ENCODE measurements at regions not wholly inside any gene's neighbourhood (a gene's known extent, or its start where the extent isn't known, plus 50 kb on each side); places are given as distances from the start of the nearest gene placed in this dataset.
"Not testable (repeated sequence)": the region's sequence is repeated elsewhere in the genome, so short reads cannot be mapped to it uniquely, and the experiment has no call there.

DNA sequence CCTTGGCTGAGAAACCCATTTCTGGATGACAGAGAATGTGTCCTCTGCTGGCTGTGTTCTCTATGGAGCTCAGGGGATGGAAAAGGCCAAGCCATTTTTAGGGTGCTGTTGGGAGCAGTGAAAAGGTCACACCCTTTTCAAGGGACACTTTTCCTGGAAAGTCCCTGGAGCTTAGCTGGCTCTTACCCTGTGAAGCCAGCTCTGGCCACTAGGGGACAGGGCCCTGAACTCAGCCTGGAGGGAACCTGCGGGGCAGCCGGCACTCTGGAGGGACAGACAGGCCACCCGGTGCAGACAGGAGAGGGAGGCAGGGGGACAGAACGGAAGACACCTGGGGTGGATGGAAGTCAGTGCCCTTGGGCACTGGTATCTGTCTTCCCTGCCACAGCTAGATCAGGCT is 95.3 kb upstream of the ZSCAN2 start:
- H3K27ac ChIP-seq (ENCODE audit: insufficient read depth, low read length); H3K79me1 ChIP-seq (ENCODE audit: low read depth in 1 of 2, low read length in 2 of 2); POLR2A ChIA-PET (ENCODE audit: unreplicated experiment); H3K4me2 ChIP-seq (ENCODE audit: low read depth, low read length); H3K36me3 ChIP-seq (ENCODE audit: control insufficient read depth, insufficient read depth, low read length); H3K4me3 ChIP-seq (ENCODE audit: insufficient read depth, low read depth, low read length); H2BK20ac ChIP-seq (ENCODE audit: low read depth, low read length); H4K5ac ChIP-seq (ENCODE audit: low read depth, low read length); H2BK120ac ChIP-seq (ENCODE audit: low read depth, low read length); H2AK9ac ChIP-seq (replicated peaks; ENCODE audit: low read depth, low read length, poor library complexity); H3K9ac ChIP-seq (ENCODE audit: low read depth, low read length); H3K9me3 ChIP-seq (ENCODE audit: control insufficient read depth, insufficient read depth, low read length); H3K23ac ChIP-seq (ENCODE audit: low read depth, low read length); BruUV-seq (replicated peaks); H3K56ac ChIP-seq (ENCODE audit: extremely low read depth, insufficient read depth, low read length); H4K8ac ChIP-seq (ENCODE audit: low read depth in 2 of 2, low read length in 2 of 2); H3K27me3 ChIP-seq (ENCODE audit: control insufficient read depth, insufficient read depth, low read length); H3K4me1 ChIP-seq (ENCODE audit: control insufficient read depth, insufficient read depth, low read length); H2BK5ac ChIP-seq (ENCODE audit: low read depth, low read length, poor library complexity, severe bottlenecking); CTCF ChIA-PET; DNase-seq; H2AK5ac ChIP-seq (ENCODE audit: low read depth, low read length); H3K9me1 ChIP-seq (ENCODE audit: insufficient read depth, low read length); dilution Hi-C loops (cut with HindIII; ENCODE audit: low sequenced_read_pairs, unreplicated experiment); in situ Hi-C loops (cut with MboI; ENCODE audit: low sequenced_read_pairs); H3K4ac ChIP-seq (ENCODE audit: low read depth, low read length); H4K20me1 ChIP-seq (ENCODE audit: insufficient read depth, low read length); H3K14ac ChIP-seq (replicated peaks; ENCODE audit: low read depth, low read length); H4K91ac ChIP-seq (ENCODE audit: insufficient read depth, low read depth, low read length); intact Hi-C loops (cut with micrococcal nuclease); H2BK15ac ChIP-seq (ENCODE audit: low read depth, low read length); H3K18ac ChIP-seq (ENCODE audit: low read depth, low read length); H2AFZ ChIP-seq (replicated peaks; ENCODE audit: low read length, poor library complexity); ATAC-seq (ENCODE audit: low read depth): not testable (repeated sequence)
- WGBS, 2 experiments (ENCODE audit: extremely low coverage in 2 of 2, insufficient read length in 1 of 2): no CpG with 5 or more reads among the region's 4 CpGs

DNA sequence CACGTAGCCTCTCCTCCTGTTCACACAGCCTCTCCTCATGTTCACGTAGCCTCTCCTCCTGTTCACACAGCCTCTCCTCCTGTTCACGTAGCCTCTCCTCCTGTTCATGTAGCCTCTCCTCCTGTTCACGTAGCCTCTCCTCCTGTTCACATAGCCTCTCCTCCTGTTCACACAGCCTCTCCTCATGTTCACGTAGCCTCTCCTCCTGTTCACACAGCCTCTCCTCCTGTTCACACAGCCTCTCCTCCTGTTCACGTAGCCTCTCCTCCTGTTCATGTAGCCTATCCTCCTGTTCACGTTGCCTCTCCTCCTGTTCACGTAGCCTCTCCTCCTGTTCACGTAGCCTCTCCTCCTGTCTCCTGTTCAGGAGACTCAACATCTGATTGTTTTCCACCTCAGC is 88.5 kb upstream of the ZSCAN2 start:
- H3K9me3 ChIP-seq (ENCODE audit: control insufficient read depth, insufficient read depth, low read length); H3K4me3 ChIP-seq (ENCODE audit: insufficient read depth, low read depth, low read length); H3K4me1 ChIP-seq (ENCODE audit: control insufficient read depth, insufficient read depth, low read length); H3K9me1 ChIP-seq (ENCODE audit: insufficient read depth, low read length); H4K91ac ChIP-seq (ENCODE audit: insufficient read depth, low read depth, low read length); H3K36me3 ChIP-seq (ENCODE audit: control insufficient read depth, insufficient read depth, low read length); H3K14ac ChIP-seq (replicated peaks; ENCODE audit: low read depth, low read length); intact Hi-C loops (cut with micrococcal nuclease); H4K8ac ChIP-seq (ENCODE audit: low read depth in 2 of 2, low read length in 2 of 2); H3K4ac ChIP-seq (ENCODE audit: low read depth, low read length); H3K79me1 ChIP-seq (ENCODE audit: low read depth in 1 of 2, low read length in 2 of 2); DNase-seq; H2BK120ac ChIP-seq (ENCODE audit: low read depth, low read length); H2AK9ac ChIP-seq (replicated peaks; ENCODE audit: low read depth, low read length, poor library complexity); H4K5ac ChIP-seq (ENCODE audit: low read depth, low read length); H3K23ac ChIP-seq (ENCODE audit: low read depth, low read length); H4K20me1 ChIP-seq (ENCODE audit: insufficient read depth, low read length); POLR2A ChIA-PET (ENCODE audit: unreplicated experiment); H2BK5ac ChIP-seq (ENCODE audit: low read depth, low read length, poor library complexity, severe bottlenecking); H3K56ac ChIP-seq (ENCODE audit: extremely low read depth, insufficient read depth, low read length); in situ Hi-C loops (cut with MboI; ENCODE audit: low sequenced_read_pairs); H3K4me2 ChIP-seq (ENCODE audit: low read depth, low read length); BruUV-seq (replicated peaks); ATAC-seq (ENCODE audit: low read depth); H2BK20ac ChIP-seq (ENCODE audit: low read depth, low read length); H3K18ac ChIP-seq (ENCODE audit: low read depth, low read length); dilution Hi-C loops (cut with HindIII; ENCODE audit: low sequenced_read_pairs, unreplicated experiment); H2BK15ac ChIP-seq (ENCODE audit: low read depth, low read length); H3K27ac ChIP-seq (ENCODE audit: insufficient read depth, low read length); H3K9ac ChIP-seq (ENCODE audit: low read depth, low read length); CTCF ChIA-PET; H2AFZ ChIP-seq (replicated peaks; ENCODE audit: low read length, poor library complexity); H2AK5ac ChIP-seq (ENCODE audit: low read depth, low read length); H3K27me3 ChIP-seq (ENCODE audit: control insufficient read depth, insufficient read depth, low read length): not testable (repeated sequence)
- WGBS, 2 experiments (ENCODE audit: extremely low coverage in 2 of 2, insufficient read length in 1 of 2): no CpG with 5 or more reads among the region's 9 CpGs

Data from IMR-90 (cell line).